ENCODE measurements at regions not wholly inside any gene's neighbourhood (a gene's known extent, or its start where the extent isn't known, plus 50 kb on each side); places are given as distances from the start of the nearest gene placed in this dataset.
"Not testable (repeated sequence)": the region's sequence is repeated elsewhere in the genome, so short reads cannot be mapped to it uniquely, and the experiment has no call there.

GRCh38 chr10:117819304-117819703 lies 227.4 kb downstream of the RAB11FIP2 start:
- H3K4me3 ChIP-seq: no peak overlapping the region
- in situ Hi-C loops (cut with MboI; ENCODE audit: low sequenced_read_pairs in 4 of 4) (no loop called here), intact Hi-C loops (cut with DNase I; ENCODE audit: low total_unique reads) (no loop called here)
- H3K36me3 ChIP-seq: no peaks in the 10 kb centered on the region
- TF ChIP-seq POLR2A (IDR thresholded peaks at IDR 0.05) (no peak), CTCF (IDR thresholded peaks at IDR 0.05 in 4 of 5, conservative IDR thresholded peaks at IDR 0.05 in 1 of 5) (no peak)
- no peaks in the 10 kb centered on the region for H3K4me1 ChIP-seq
- no peak overlapping the region for H3K27ac ChIP-seq
- no peaks in the 10 kb centered on the region for H3K27me3 ChIP-seq
- DNase-seq (no peak), ATAC-seq (no peak)
- no peaks in the 10 kb centered on the region for H3K9me3 ChIP-seq

GRCh38 chr10:117823980-117824379 lies 222.8 kb downstream of the RAB11FIP2 start:
- TF ChIP-seq POLR2A (IDR thresholded peaks at IDR 0.05) (no peak), CTCF (IDR thresholded peaks at IDR 0.05 in 4 of 5, conservative IDR thresholded peaks at IDR 0.05 in 1 of 5) (no peak)
- Histone ChIP-seq H3K27me3 (no peaks in the 10 kb centered on the region), H3K4me3 (no peak overlapping the region), H3K36me3 (no peaks in the 10 kb centered on the region), H3K4me1 (no peaks in the 10 kb centered on the region), H3K27ac (no peak overlapping the region), H3K9me3 (no peaks in the 10 kb centered on the region)
- in situ Hi-C loops (cut with MboI; ENCODE audit: low sequenced_read_pairs in 4 of 4): no loop called here
- ATAC-seq (no peak), DNase-seq (no peak)
- intact Hi-C loops (cut with DNase I; ENCODE audit: low total_unique reads): no loop called here

DNA sequence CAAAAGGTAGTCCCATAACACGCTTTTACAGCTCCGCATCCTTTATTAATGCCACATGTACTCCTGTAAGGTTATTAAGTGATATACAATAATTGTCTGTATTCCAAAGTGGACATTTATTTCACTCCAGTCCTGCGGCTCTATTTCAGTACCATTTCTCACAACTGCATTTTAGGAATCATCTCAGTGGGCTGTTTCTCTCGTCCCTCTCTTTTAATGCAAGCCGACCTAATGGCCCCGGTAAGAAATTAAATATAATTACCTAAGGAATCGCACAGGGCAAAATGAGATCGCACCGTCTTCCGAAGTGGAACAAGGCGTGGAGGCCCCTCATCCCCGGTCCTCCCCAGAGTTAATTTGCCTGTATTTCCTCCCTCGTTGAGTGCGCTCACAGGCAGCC lies 216.5 kb downstream of the RAB11FIP2 start:
- in situ Hi-C loops (cut with MboI; ENCODE audit: low sequenced_read_pairs in 4 of 4) (no loop called here), intact Hi-C loops (cut with DNase I; ENCODE audit: low total_unique reads) (no loop called here)
- TF ChIP-seq CTCF (IDR thresholded peaks at IDR 0.05 in 4 of 5, conservative IDR thresholded peaks at IDR 0.05 in 1 of 5): no peak
- TF ChIP-seq POLR2A (IDR thresholded peaks at IDR 0.05): no peak
- H3K4me3 ChIP-seq: no peak overlapping the region
- no peaks in the 10 kb centered on the region for H3K36me3 ChIP-seq
- no peaks in the 10 kb centered on the region for H3K9me3 ChIP-seq
- ATAC-seq: no peak
- no peaks in the 10 kb centered on the region for H3K27me3 ChIP-seq
- no peak overlapping the region for H3K27ac ChIP-seq
- no peaks in the 10 kb centered on the region for H3K4me1 ChIP-seq
- DNase-seq: no peak

- Histone ChIP-seq H3K4me3 (no peak overlapping the region), H3K4me1 (no peaks in the 10 kb centered on the region), H3K9me3 (no peaks in the 10 kb centered on the region), H3K36me3 (no peaks in the 10 kb centered on the region), H3K27ac (no peak overlapping the region), H3K27me3 (no peaks in the 10 kb centered on the region)
- DNase-seq (no peak), ATAC-seq (no peak)
- intact Hi-C loops (cut with DNase I; ENCODE audit: low total_unique reads): no loop called here
- in situ Hi-C loops (cut with MboI; ENCODE audit: low sequenced_read_pairs in 4 of 4): no loop called here
- TF ChIP-seq CTCF (IDR thresholded peaks at IDR 0.05 in 4 of 5, conservative IDR thresholded peaks at IDR 0.05 in 1 of 5): no peak
Observed at GRCh38 chr10:117830787-117831212, 215.9 kb downstream of the RAB11FIP2 start.

GRCh38 chr10:117838500-117839498 lies 207.9 kb downstream of the RAB11FIP2 start:
- H3K27me3 ChIP-seq; intact Hi-C loops (cut with DNase I; ENCODE audit: low total_unique reads); H3K27ac ChIP-seq; H3K4me3 ChIP-seq; ATAC-seq; H3K36me3 ChIP-seq; H3K4me1 ChIP-seq; H3K9me3 ChIP-seq; DNase-seq; in situ Hi-C loops (cut with MboI; ENCODE audit: low sequenced_read_pairs in 4 of 4): not testable (repeated sequence)

- H3K36me3 ChIP-seq; H3K4me3 ChIP-seq; H3K4me1 ChIP-seq; intact Hi-C loops (cut with DNase I; ENCODE audit: low total_unique reads); DNase-seq; ATAC-seq; H3K27ac ChIP-seq; in situ Hi-C loops (cut with MboI; ENCODE audit: low sequenced_read_pairs in 4 of 4); H3K27me3 ChIP-seq; H3K9me3 ChIP-seq: not testable (repeated sequence)
Observed at GRCh38 chr10:117856426-117856825, 190.3 kb downstream of the RAB11FIP2 start.

Measured in gastrocnemius medialis (tissue), 4 donors.